Parathyroid adenoma (tissue), 2 donors: ENCODE measurements at regions not wholly inside any gene's neighbourhood (a gene's known extent, or its start where the extent isn't known, plus 50 kb on each side); places are given as distances from the start of the nearest gene placed in this dataset.

ENCODE experiments used
- H2AFZ ChIP-seq: fragments of 300-600 bp; sonication (generic); one replicate; pipeline ENCODE4 v1.7.0; 2017; ENCODE audit warnings: antibody characterized with exemption, mild to moderate bottlenecking
- H3K27ac ChIP-seq: fragments of 300-600 bp; sonication (generic); one replicate; pipeline ENCODE4 v1.7.0; 2017
- H3K27me3 ChIP-seq: fragments of 300-600 bp; sonication (generic); one replicate; pipeline ENCODE4 v1.7.0; 2017; ENCODE audit warnings: low read length; ENCODE audit not compliant: control insufficient read depth, insufficient read depth
- H3K36me3 ChIP-seq: fragments of 300-600 bp; sonication (generic); one replicate; pipeline ENCODE4 v1.7.0; 2017; ENCODE audit warnings: low read length; ENCODE audit not compliant: control insufficient read depth, insufficient read depth
- H3K4me1 ChIP-seq: fragments of 300-600 bp; sonication (generic); one replicate; pipeline ENCODE4 v1.7.0; 2017; ENCODE audit warnings: control low read depth
- H3K4me2 ChIP-seq: fragments of 300-600 bp; sonication (generic); one replicate; pipeline ENCODE4 v1.7.0; 2017; ENCODE audit warnings: low read length
- H3K4me3 ChIP-seq: fragments of 300-600 bp; sonication (generic); one replicate; pipeline ENCODE4 v1.7.0; 2017; ENCODE audit warnings: low read depth, low read length
- H3K79me2 ChIP-seq: fragments of 300-600 bp; sonication (generic); one replicate; pipeline ENCODE4 v1.7.0; 2017; ENCODE audit warnings: control low read depth
- H3K9ac ChIP-seq: fragments of 300-600 bp; sonication (generic); one replicate; pipeline ENCODE4 v1.7.0; 2017; ENCODE audit warnings: mild to moderate bottlenecking
- H3K9me3 ChIP-seq: fragments of 300-600 bp; sonication (generic); one replicate; pipeline ENCODE4 v1.7.0; 2017; ENCODE audit warnings: low read length; ENCODE audit not compliant: control insufficient read depth
- TF ChIP-seq, protein P1 (sequence below): fragments of 300-600 bp; sonication (generic); IDR thresholded peaks from one replicate; pipeline ENCODE4 v1.7.0; 2017; ENCODE audit warnings: antibody characterized with exemption, mild to moderate bottlenecking
- donor health status: primary hyperparathyroidism.

- no peaks in the 10 kb centered on the region for H3K36me3 ChIP-seq
- no peak overlapping the region for H2AFZ ChIP-seq
- H3K4me2 ChIP-seq = no peak overlapping the region
- H3K4me1 ChIP-seq = no peaks in the 10 kb centered on the region
- no peak overlapping the region for H3K27ac ChIP-seq
- H3K4me3 ChIP-seq = no peak overlapping the region
- H3K27me3 ChIP-seq = no peaks in the 10 kb centered on the region
- no peak overlapping the region for H3K9ac ChIP-seq
- TF ChIP-seq, protein P1, sequence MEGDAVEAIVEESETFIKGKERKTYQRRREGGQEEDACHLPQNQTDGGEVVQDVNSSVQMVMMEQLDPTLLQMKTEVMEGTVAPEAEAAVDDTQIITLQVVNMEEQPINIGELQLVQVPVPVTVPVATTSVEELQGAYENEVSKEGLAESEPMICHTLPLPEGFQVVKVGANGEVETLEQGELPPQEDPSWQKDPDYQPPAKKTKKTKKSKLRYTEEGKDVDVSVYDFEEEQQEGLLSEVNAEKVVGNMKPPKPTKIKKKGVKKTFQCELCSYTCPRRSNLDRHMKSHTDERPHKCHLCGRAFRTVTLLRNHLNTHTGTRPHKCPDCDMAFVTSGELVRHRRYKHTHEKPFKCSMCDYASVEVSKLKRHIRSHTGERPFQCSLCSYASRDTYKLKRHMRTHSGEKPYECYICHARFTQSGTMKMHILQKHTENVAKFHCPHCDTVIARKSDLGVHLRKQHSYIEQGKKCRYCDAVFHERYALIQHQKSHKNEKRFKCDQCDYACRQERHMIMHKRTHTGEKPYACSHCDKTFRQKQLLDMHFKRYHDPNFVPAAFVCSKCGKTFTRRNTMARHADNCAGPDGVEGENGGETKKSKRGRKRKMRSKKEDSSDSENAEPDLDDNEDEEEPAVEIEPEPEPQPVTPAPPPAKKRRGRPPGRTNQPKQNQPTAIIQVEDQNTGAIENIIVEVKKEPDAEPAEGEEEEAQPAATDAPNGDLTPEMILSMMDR = no peak
- H3K79me2 ChIP-seq = no peaks in the 10 kb centered on the region
- H3K9me3 ChIP-seq = no peaks in the 10 kb centered on the region
Observed at GRCh38 chr4:54390670-54391069, 161.6 kb downstream of the PDGFRA start.

- no peak overlapping the region for H3K4me3 ChIP-seq
- no peak overlapping the region for H3K9ac ChIP-seq
- TF ChIP-seq, protein P1 = no peak
- H3K27ac ChIP-seq = no peak overlapping the region
- H3K4me1 ChIP-seq = no peaks in the 10 kb centered on the region
- no peaks in the 10 kb centered on the region for H3K27me3 ChIP-seq
- no peaks in the 10 kb centered on the region for H3K79me2 ChIP-seq
- no peaks in the 10 kb centered on the region for H3K9me3 ChIP-seq
- no peak overlapping the region for H3K4me2 ChIP-seq
- no peak overlapping the region for H2AFZ ChIP-seq
- no peaks in the 10 kb centered on the region for H3K36me3 ChIP-seq
Observed at GRCh38 chr4:54391104-54391503, 162.0 kb downstream of the PDGFRA start.

GRCh38 chr4:54392479-54392878 is 163.4 kb downstream of the PDGFRA start:
- Histone ChIP-seq H2AFZ (no peak overlapping the region), H3K9me3 (no peaks in the 10 kb centered on the region), H3K4me2 (no peak overlapping the region), H3K27me3 (no peaks in the 10 kb centered on the region), H3K4me3 (no peak overlapping the region), H3K79me2 (no peaks in the 10 kb centered on the region), H3K27ac (no peak overlapping the region), H3K36me3 (no peaks in the 10 kb centered on the region), H3K4me1 (no peaks in the 10 kb centered on the region), H3K9ac (no peak overlapping the region)
- TF ChIP-seq, protein P1 = no peak

DNA sequence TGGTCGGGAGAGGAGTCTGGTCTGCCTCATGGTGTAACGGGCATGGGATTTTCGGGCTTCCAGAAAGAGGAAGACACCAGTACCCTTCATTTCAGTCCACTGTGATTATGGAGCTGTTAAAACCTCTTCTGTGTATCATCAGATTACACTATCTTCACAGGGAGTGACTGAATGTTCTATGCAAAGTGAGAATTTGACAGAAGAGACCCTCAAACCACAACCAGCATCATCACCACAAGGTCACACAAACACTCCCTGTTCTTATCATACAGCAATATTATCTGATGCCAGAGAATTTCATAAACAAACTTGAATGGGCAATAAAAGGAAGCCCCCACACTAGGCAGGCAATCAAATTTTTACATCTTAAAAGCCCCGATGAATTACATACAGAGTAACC is 164.2 kb downstream of the PDGFRA start:
- Histone ChIP-seq H3K27ac (no peak overlapping the region), H3K9ac (no peak overlapping the region), H3K9me3 (no peaks in the 10 kb centered on the region), H3K79me2 (no peaks in the 10 kb centered on the region), H3K4me1 (no peaks in the 10 kb centered on the region), H3K27me3 (no peaks in the 10 kb centered on the region), H3K36me3 (no peaks in the 10 kb centered on the region), H3K4me2 (no peak overlapping the region), H3K4me3 (no peak overlapping the region), H2AFZ (no peak overlapping the region)
- TF ChIP-seq, protein P1 = no peak

DNA sequence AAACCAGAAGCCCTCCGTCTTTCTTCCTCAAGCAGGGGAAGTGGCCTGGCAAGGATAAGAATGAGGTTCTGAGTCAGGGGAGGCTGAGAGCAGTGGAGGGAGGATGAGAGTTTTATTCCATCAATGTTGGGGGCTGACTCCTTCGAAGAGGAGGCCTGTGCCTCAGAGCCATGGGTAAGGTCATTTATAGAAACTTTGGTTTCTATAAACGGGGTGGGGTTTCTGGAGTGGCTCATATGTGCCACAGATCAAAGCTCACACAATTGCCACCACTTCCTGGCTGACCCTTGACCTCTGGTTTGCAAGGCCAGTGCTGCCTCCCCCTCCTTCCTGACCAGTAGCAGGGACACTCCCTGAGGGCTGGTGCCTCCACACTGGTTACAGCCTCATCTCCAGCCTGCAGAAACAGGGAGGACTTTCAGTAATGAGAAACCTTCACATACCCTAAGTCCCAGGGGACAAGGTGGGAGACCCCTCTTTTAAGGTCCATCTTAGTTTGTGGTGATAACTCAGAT is 166.0 kb downstream of the PDGFRA start:
- Histone ChIP-seq H3K27ac (no peak overlapping the region), H3K9me3 (no peaks in the 10 kb centered on the region), H3K36me3 (no peaks in the 10 kb centered on the region), H3K4me2 (no peak overlapping the region), H3K4me3 (no peak overlapping the region), H3K9ac (no peak overlapping the region), H3K27me3 (no peaks in the 10 kb centered on the region), H3K4me1 (no peaks in the 10 kb centered on the region), H3K79me2 (no peaks in the 10 kb centered on the region), H2AFZ (no peak overlapping the region)
- TF ChIP-seq, protein P1 = no peak
